ENCODE measurements at regions not wholly inside any gene's neighbourhood (a gene's known extent, or its start where the extent isn't known, plus 50 kb on each side); places are given as distances from the start of the nearest gene placed in this dataset.

GRCh38 chr13:31853643-31854326, 114.5 kb downstream of the RXFP2 start:
- no peak for DNase-seq (ENCODE audit: low read depth)

- DNase-seq (ENCODE audit: low read depth) = no peak
Observed at GRCh38 chr13:31859571-31859970, 120.2 kb downstream of the RXFP2 start.

- no peak for DNase-seq (ENCODE audit: low read depth)
Observed at GRCh38 chr13:31860002-31860401, 120.7 kb downstream of the RXFP2 start.

GRCh38 chr13:31862828-31863227, 123.5 kb downstream of the RXFP2 start:
- no peak for DNase-seq (ENCODE audit: low read depth)

- DNase-seq (ENCODE audit: low read depth) = no peak
Observed at GRCh38 chr13:31864307-31864706, 125.0 kb downstream of the RXFP2 start.

GRCh38 chr13:31866099-31866498, 126.8 kb downstream of the RXFP2 start:
- DNase-seq (ENCODE audit: low read depth) = no peak

- no peak for DNase-seq (ENCODE audit: low read depth)
Observed at GRCh38 chr13:31867709-31868108, 128.4 kb downstream of the RXFP2 start.

- DNase-seq (ENCODE audit: low read depth) = no peak
Observed at GRCh38 chr13:31869582-31869981, 130.3 kb downstream of the RXFP2 start.

GRCh38 chr13:31870511-31870910, 131.2 kb downstream of the RXFP2 start:
- DNase-seq (ENCODE audit: low read depth) = no peak

- no peak for DNase-seq (ENCODE audit: low read depth)
Observed at GRCh38 chr13:31873145-31873544, 133.8 kb downstream of the RXFP2 start.

GRCh38 chr13:31875134-31875533, 135.8 kb downstream of the RXFP2 start:
- no peak for DNase-seq (ENCODE audit: low read depth)

- no peak for DNase-seq (ENCODE audit: low read depth)
Observed at GRCh38 chr13:31878052-31878451, 138.7 kb downstream of the RXFP2 start.

- DNase-seq (ENCODE audit: low read depth) = no peak
Observed at GRCh38 chr13:31878495-31878894, 139.2 kb downstream of the RXFP2 start.

- no peak for DNase-seq (ENCODE audit: low read depth)
Observed at GRCh38 chr13:31878955-31879354, 139.6 kb downstream of the RXFP2 start.

GRCh38 chr13:31880851-31881494, 141.6 kb downstream of the RXFP2 start:
- DNase-seq (ENCODE audit: low read depth) = no peak

- no peak for DNase-seq (ENCODE audit: low read depth)
Observed at GRCh38 chr13:31881495-31881882, 142.2 kb downstream of the RXFP2 start.

GRCh38 chr13:31882794-31883193, 143.5 kb downstream of the RXFP2 start:
- DNase-seq (ENCODE audit: low read depth) = no peak

- no peak for DNase-seq (ENCODE audit: low read depth)
Observed at GRCh38 chr13:31884556-31884955, 145.2 kb downstream of the RXFP2 start.

- DNase-seq (ENCODE audit: low read depth) = no peak
Observed at GRCh38 chr13:31885994-31886393, 145.6 kb upstream of the FRY start.

GRCh38 chr13:31887286-31887685, 144.3 kb upstream of the FRY start:
- no peak for DNase-seq (ENCODE audit: low read depth)

GRCh38 chr13:31890946-31891345, 140.6 kb upstream of the FRY start:
- no peak for DNase-seq (ENCODE audit: low read depth)

- no peak for DNase-seq (ENCODE audit: low read depth)
Observed at GRCh38 chr13:31891472-31891871, 140.1 kb upstream of the FRY start.

GRCh38 chr13:31894931-31895330, 136.6 kb upstream of the FRY start:
- DNase-seq (ENCODE audit: low read depth) = no peak

- DNase-seq (ENCODE audit: low read depth) = no peak
Observed at GRCh38 chr13:31895691-31896090, 135.9 kb upstream of the FRY start.

Measured in forelimb muscle (tissue), 1 donor.